Mesothelial cell of epicardium (in vitro differentiated cells): ENCODE measurements at regions not wholly inside any gene's neighbourhood (a gene's known extent, or its start where the extent isn't known, plus 50 kb on each side); places are given as distances from the start of the nearest gene placed in this dataset.

ENCODE experiments used
- DNase-seq, 2 experiments: peaks; one replicate each; pipeline ENCODE4 v3.0.0; 2021; ENCODE audit warnings: low spot score in 2 of 2; ENCODE audit not compliant: unreplicated experiment in 2 of 2
- H3K27ac Mint-ChIP-seq: 2 replicates; pipeline ENCODE4 v1.8.0; 2021; ENCODE audit warnings: mixed read lengths
- H3K27me3 Mint-ChIP-seq: 2 replicates; pipeline ENCODE4 v1.8.0; 2021; ENCODE audit warnings: low read depth, mixed read lengths
- H3K36me3 Mint-ChIP-seq: 2 replicates; pipeline ENCODE4 v1.8.0; 2021; ENCODE audit warnings: mixed read lengths
- H3K4me1 Mint-ChIP-seq: 2 replicates; pipeline ENCODE4 v1.8.0; 2021; ENCODE audit warnings: mixed read lengths
- H3K4me3 Mint-ChIP-seq: 2 replicates; pipeline ENCODE4 v1.8.0; 2021; ENCODE audit warnings: mild to moderate bottlenecking, moderate library complexity, mixed read lengths
- H3K9me3 Mint-ChIP-seq: 2 replicates; pipeline ENCODE4 v1.8.0; 2021; ENCODE audit warnings: mixed read lengths
- TF ChIP-seq, protein P1 (sequence below): fragments of 200-600 bp; sonication (generic); IDR thresholded peaks from one replicate; pipeline ENCODE4 v1.5.0; 2021; ENCODE audit warnings: antibody characterized with exemption; ENCODE audit not compliant: unreplicated experiment

DNA sequence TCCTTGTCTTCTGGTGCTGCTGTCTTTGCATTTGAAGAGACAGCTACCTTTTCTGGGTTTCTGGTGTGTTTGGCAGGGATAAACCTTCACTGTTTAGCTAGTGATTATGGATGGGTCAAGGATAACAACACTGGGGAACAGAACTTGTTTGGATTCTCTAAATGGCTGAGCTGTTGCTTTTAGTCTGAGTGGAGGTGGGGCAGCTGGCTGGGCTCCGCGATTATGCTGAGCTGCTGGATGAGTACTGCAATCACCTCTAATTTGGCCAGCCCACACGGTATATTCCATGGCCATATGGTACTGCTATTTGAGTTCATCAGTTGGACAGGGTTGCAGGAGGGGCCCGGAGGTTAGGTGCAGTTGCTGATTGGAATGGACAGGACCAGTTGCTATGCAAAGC, 361.6 kb upstream of the TFPI start:
- H3K4me3 Mint-ChIP-seq, result no peak overlapping the region
- no peaks in the 10 kb centered on the region for H3K9me3 Mint-ChIP-seq
- TF ChIP-seq, protein P1, sequence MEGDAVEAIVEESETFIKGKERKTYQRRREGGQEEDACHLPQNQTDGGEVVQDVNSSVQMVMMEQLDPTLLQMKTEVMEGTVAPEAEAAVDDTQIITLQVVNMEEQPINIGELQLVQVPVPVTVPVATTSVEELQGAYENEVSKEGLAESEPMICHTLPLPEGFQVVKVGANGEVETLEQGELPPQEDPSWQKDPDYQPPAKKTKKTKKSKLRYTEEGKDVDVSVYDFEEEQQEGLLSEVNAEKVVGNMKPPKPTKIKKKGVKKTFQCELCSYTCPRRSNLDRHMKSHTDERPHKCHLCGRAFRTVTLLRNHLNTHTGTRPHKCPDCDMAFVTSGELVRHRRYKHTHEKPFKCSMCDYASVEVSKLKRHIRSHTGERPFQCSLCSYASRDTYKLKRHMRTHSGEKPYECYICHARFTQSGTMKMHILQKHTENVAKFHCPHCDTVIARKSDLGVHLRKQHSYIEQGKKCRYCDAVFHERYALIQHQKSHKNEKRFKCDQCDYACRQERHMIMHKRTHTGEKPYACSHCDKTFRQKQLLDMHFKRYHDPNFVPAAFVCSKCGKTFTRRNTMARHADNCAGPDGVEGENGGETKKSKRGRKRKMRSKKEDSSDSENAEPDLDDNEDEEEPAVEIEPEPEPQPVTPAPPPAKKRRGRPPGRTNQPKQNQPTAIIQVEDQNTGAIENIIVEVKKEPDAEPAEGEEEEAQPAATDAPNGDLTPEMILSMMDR, result no peak
- H3K27me3 Mint-ChIP-seq, result no peaks in the 10 kb centered on the region
- no peak for DNase-seq
- H3K36me3 Mint-ChIP-seq, result no peaks in the 10 kb centered on the region
- no peaks in the 10 kb centered on the region for H3K4me1 Mint-ChIP-seq
- H3K27ac Mint-ChIP-seq, result no peak overlapping the region

DNA sequence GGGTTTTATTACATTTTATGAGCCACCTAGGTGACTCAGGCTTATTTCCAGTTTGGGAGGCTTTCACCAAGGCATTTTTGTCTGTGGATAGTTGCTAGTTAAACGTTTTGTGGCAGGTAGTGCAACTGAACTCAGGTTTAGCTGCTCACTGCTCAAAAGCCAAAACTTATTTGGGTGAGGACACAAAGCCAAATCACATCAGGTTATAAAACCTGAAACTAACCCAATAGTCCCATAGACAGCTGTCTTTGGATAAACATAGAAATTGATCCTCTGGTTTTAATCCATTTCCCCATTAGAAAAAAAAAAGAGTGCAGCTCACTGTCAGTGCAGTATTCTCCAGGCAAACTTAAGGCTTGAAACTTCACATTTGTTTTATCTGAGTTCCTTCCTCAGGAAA, 362.6 kb upstream of the TFPI start:
- Mint-ChIP-seq H3K27ac (no peak overlapping the region), H3K9me3 (no peaks in the 10 kb centered on the region), H3K36me3 (no peaks in the 10 kb centered on the region), H3K4me1 (no peaks in the 10 kb centered on the region), H3K27me3 (no peaks in the 10 kb centered on the region), H3K4me3 (no peak overlapping the region)
- no peak for DNase-seq
- TF ChIP-seq, protein P1, result no peak

DNA sequence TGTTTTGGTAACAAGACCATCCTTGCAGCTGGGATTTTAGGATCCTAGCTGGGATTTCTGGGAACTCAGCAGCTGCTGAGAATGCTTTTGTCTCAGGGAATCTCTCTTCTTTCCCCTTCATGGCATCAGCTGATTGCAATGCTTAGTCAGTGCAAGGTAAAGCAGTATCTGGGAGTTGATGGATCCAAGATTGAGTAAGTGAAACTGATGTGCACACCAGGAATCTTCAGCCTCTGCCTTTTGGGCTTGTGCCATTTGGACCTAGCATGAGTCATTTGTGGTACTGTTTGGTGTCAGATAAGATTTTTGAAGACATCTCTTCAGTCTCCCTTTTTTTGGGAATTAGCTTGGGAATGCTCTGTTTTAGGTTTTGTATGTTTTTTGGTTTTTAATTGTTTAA, 363.3 kb upstream of the TFPI start:
- H3K36me3 Mint-ChIP-seq, result no peaks in the 10 kb centered on the region
- H3K27ac Mint-ChIP-seq, result no peak overlapping the region
- DNase-seq, result no peak
- H3K9me3 Mint-ChIP-seq, result peaks cover 4% of the 10 kb centered on the region
- H3K27me3 Mint-ChIP-seq, result no peaks in the 10 kb centered on the region
- no peaks in the 10 kb centered on the region for H3K4me1 Mint-ChIP-seq
- no peak overlapping the region for H3K4me3 Mint-ChIP-seq
- TF ChIP-seq, protein P1, result no peak

DNA sequence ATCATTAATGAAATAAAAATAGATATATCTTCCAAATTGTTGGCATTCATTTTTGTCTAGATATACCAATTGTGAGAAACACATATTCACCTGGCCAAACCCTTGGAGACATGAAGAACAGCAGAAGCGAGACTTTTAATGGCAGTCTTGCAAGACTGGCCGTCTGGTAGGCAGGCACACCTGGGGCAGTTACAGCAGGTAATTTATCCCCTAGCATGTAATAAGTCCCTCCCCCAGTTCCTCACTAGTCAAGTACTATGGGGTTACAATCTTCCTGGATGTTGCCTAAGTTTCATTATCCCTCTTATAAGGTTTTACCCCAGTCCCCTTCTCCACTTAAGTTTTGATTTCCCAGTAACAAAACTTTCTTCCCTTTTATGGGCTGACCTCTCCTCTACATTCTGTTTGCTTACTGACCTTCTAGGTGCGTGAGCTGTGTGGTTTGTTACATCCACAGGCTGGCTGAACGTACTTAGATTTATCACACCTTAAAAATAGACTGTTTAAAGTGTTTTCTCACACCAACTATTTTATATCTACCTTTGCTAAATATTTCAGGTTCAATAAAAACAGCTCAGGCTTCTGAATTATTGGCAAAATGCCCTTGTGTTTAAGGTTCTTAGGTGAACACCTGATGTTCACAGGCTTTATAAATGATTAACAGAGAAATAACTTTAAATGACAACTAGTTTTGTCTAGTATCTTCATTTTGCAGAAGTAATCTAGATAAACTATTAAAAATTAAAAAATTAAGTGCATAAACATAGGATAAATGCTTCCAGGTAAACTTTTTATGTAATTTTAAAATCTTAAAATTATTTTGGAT, 365.0 kb upstream of the TFPI start:
- H3K4me3 Mint-ChIP-seq, result no peak overlapping the region
- H3K9me3 Mint-ChIP-seq, result peaks cover 4% of the 10 kb centered on the region
- TF ChIP-seq, protein P1, result no peak
- H3K27ac Mint-ChIP-seq, result no peak overlapping the region
- H3K36me3 Mint-ChIP-seq, result no peaks in the 10 kb centered on the region
- DNase-seq, result no peak
- no peaks in the 10 kb centered on the region for H3K27me3 Mint-ChIP-seq
- H3K4me1 Mint-ChIP-seq, result no peaks in the 10 kb centered on the region

DNA sequence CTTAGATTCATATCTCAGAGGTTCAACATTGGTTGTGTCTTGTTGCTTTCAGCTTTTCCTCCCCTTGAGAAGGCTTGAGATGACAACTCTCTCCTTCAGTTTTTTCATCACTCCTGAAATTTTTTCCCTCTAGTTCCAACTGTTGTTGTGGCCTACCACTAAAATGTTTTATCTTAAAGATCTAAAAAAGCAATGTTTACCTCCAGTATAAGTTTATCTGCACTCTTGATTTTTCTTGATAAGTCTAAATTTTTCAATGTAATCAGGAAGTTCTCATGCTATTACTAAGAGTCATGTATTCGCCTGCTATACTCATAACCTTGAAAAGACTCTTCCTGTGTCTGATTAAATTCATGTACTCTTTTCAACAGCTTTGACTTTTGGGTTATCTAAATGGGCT, 366.3 kb upstream of the TFPI start:
- no peak for DNase-seq
- Mint-ChIP-seq H3K27ac (no peak overlapping the region), H3K36me3 (no peaks in the 10 kb centered on the region)

More for the DNA sequence above, 366.3 kb upstream of the TFPI start:
- no peaks in the 10 kb centered on the region for H3K4me1 Mint-ChIP-seq
- peaks cover 4% of the 10 kb centered on the region for H3K9me3 Mint-ChIP-seq
- no peak overlapping the region for H3K4me3 Mint-ChIP-seq
- no peaks in the 10 kb centered on the region for H3K27me3 Mint-ChIP-seq
- TF ChIP-seq, protein P1, result no peak
